H9 (cell line): ENCODE measurements at regions not wholly inside any gene's neighbourhood (a gene's known extent, or its start where the extent isn't known, plus 50 kb on each side); places are given as distances from the start of the nearest gene placed in this dataset.

Experiments
- DNase-seq: peaks from one replicate; pipeline ENCODE4 v3.0.0-alpha.2; 2017
- H2AFZ ChIP-seq: one replicate; pipeline ENCODE4 v1.6.1; 2013; ENCODE audit warnings: mild to moderate bottlenecking, low read length, control low read depth, moderate library complexity
- H2AK5ac ChIP-seq: 2 replicates; pipeline ENCODE4 v1.6.1; 2013; ENCODE audit warnings: low read length, control low read depth, mixed read lengths; ENCODE audit not compliant: insufficient read length
- H2BK120ac ChIP-seq: one replicate; pipeline ENCODE4 v1.6.1; 2013; ENCODE audit warnings: low read depth, mild to moderate bottlenecking, low read length, control low read depth, inconsistent platforms; ENCODE audit not compliant: poor library complexity, severe bottlenecking
- H2BK12ac ChIP-seq: 2 replicates; pipeline ENCODE4 v1.6.1; 2013; ENCODE audit warnings: low read length, control low read depth, mixed read lengths, low read depth; ENCODE audit not compliant: insufficient read length
- H2BK15ac ChIP-seq: 2 replicates; pipeline ENCODE4 v1.6.1; 2013; ENCODE audit warnings: low read depth, low read length, control low read depth
- H2BK20ac ChIP-seq: one replicate; pipeline ENCODE4 v1.6.1; 2013; ENCODE audit warnings: low read depth, mild to moderate bottlenecking, low read length, control low read depth, inconsistent platforms; ENCODE audit not compliant: poor library complexity, severe bottlenecking
- H2BK5ac ChIP-seq: 2 replicates; pipeline ENCODE4 v1.6.1; 2013; ENCODE audit warnings: low read length, control low read depth, mixed read lengths; ENCODE audit not compliant: insufficient read length
- H3K14ac ChIP-seq: 2 replicates; pipeline ENCODE4 v1.6.1; 2013; ENCODE audit warnings: low read length, control low read depth; ENCODE audit not compliant: insufficient read depth
- H3K18ac ChIP-seq: 2 replicates; pipeline ENCODE4 v1.6.1; 2013; ENCODE audit warnings: low read depth, mild to moderate bottlenecking, mixed read lengths, low read length, control low read depth; ENCODE audit not compliant: insufficient read length
- H3K23ac ChIP-seq: 2 replicates; pipeline ENCODE4 v1.6.1; 2013; ENCODE audit warnings: low read length, control low read depth, mixed read lengths, low read depth; ENCODE audit not compliant: insufficient read length
- H3K23me2 ChIP-seq: 2 replicates; pipeline ENCODE4 v1.6.1; 2013; ENCODE audit warnings: low read depth, mild to moderate bottlenecking, mixed read lengths, low read length, control low read depth; ENCODE audit not compliant: insufficient read length, poor library complexity, severe bottlenecking
- H3K27ac ChIP-seq: 2 replicates; pipeline ENCODE4 v1.5.1; 2013; ENCODE audit warnings: low read length, control low read depth, mixed read lengths, low read depth; ENCODE audit not compliant: insufficient read length
- H3K27me3 ChIP-seq: 2 replicates; pipeline ENCODE4 v1.6.1; 2013; ENCODE audit warnings: low read length, control low read depth, inconsistent platforms; ENCODE audit not compliant: insufficient read depth
- H3K4ac ChIP-seq: 2 replicates; pipeline ENCODE4 v1.6.1; 2013; ENCODE audit warnings: low read depth, mild to moderate bottlenecking, control low read depth, inconsistent platforms, low read length, moderate library complexity
- H3K4me1 ChIP-seq: 2 replicates; pipeline ENCODE4 v1.6.1; 2013; ENCODE audit warnings: low read length, control low read depth, inconsistent platforms; ENCODE audit not compliant: insufficient read depth
- H3K4me2 ChIP-seq: 2 replicates; pipeline ENCODE4 v1.6.1; 2013; ENCODE audit warnings: low read length, control low read depth, mixed read lengths; ENCODE audit not compliant: insufficient read length, insufficient read depth
- H3K56ac ChIP-seq: 2 replicates; pipeline ENCODE4 v1.6.1; 2013; ENCODE audit warnings: low read depth, mild to moderate bottlenecking, mixed read lengths, low read length, control low read depth; ENCODE audit not compliant: insufficient read length
- H3K79me1 ChIP-seq: 2 replicates; pipeline ENCODE4 v1.6.1; 2013; ENCODE audit warnings: low read depth, mild to moderate bottlenecking, moderate library complexity, low read length, control low read depth, inconsistent platforms; ENCODE audit not compliant: insufficient read depth, poor library complexity, severe bottlenecking
- H3K79me2 ChIP-seq: 2 replicates; pipeline ENCODE4 v1.6.1; 2013; ENCODE audit warnings: low read length, control low read depth, inconsistent platforms; ENCODE audit not compliant: insufficient read depth
- H3K9ac ChIP-seq: 2 replicates; pipeline ENCODE4 v1.6.1; 2013; ENCODE audit warnings: low read length, control low read depth, mixed read lengths; ENCODE audit not compliant: insufficient read length; ENCODE audit errors: extremely low read depth
- H3K9me3 ChIP-seq: one replicate; pipeline ENCODE4 v1.6.1; 2013; ENCODE audit warnings: low read depth, low read length, inconsistent platforms; ENCODE audit not compliant: control insufficient read depth
- H3T11ph ChIP-seq: one replicate; pipeline ENCODE4 v1.6.1; 2013; ENCODE audit warnings: mild to moderate bottlenecking, low read length, control low read depth, inconsistent platforms
- H4K20me1 ChIP-seq: one replicate; pipeline ENCODE4 v1.6.1; 2013; ENCODE audit not compliant: control insufficient read depth, insufficient read length, insufficient read depth
- H4K5ac ChIP-seq: 2 replicates; pipeline ENCODE4 v1.6.1; 2013; ENCODE audit warnings: low read depth, mild to moderate bottlenecking, mixed read lengths, low read length, control low read depth; ENCODE audit not compliant: insufficient read length
- H4K8ac ChIP-seq: replicated peaks from 2 replicates; pipeline ENCODE4 v1.6.1; 2013; ENCODE audit warnings: low read length, control low read depth, mixed read lengths, low read depth; ENCODE audit not compliant: insufficient read length
- H4K91ac ChIP-seq: 2 replicates; pipeline ENCODE4 v1.6.1; 2013; ENCODE audit warnings: low read depth, mild to moderate bottlenecking, moderate library complexity, mixed read lengths, low read length, control low read depth; ENCODE audit not compliant: insufficient read length
- H3K27ac Mint-ChIP-seq, 3 experiments: 2 replicates in 2 of 3; 3 replicates in 1 of 3; pipeline ENCODE4 v1.8.0; 2020 to 2021; ENCODE audit warnings: mixed read lengths in 3 of 3, mild to moderate bottlenecking in 1 of 3, moderate library complexity in 1 of 3
- H3K27me3 Mint-ChIP-seq: 2 replicates; pipeline ENCODE4 v1.8.0; 2021; ENCODE audit warnings: low read depth, mild to moderate bottlenecking, moderate library complexity, mixed read lengths
- H3K36me3 Mint-ChIP-seq, 3 experiments: 2 replicates in 2 of 3; 3 replicates in 1 of 3; pipeline ENCODE4 v1.8.0; 2020 to 2021; ENCODE audit warnings: low read depth in 3 of 3, mixed read lengths in 3 of 3; ENCODE audit not compliant: insufficient read depth in 1 of 3
- H3K4me1 Mint-ChIP-seq, 2 experiments: 2 replicates each; pipeline ENCODE4 v1.8.0; 2020; ENCODE audit warnings: mixed read lengths in 2 of 2
- H3K4me3 Mint-ChIP-seq, 2 experiments: 2 replicates in 1 of 2; 3 replicates in 1 of 2; pipeline ENCODE4 v1.8.0; 2020 to 2021; ENCODE audit warnings: mild to moderate bottlenecking in 2 of 2, mixed read lengths in 2 of 2, moderate library complexity in 1 of 2
- H3K9me3 Mint-ChIP-seq, 2 experiments: 2 replicates in 1 of 2; 3 replicates in 1 of 2; pipeline ENCODE4 v1.8.0; 2020; ENCODE audit warnings: mild to moderate bottlenecking in 2 of 2, mixed read lengths in 2 of 2, moderate library complexity in 1 of 2
- CTCF ChIP-seq: fragments of 200-600 bp; sonication (generic); conservative IDR thresholded peaks from 3 replicates; pipeline ENCODE4 v1.8.0; 2021; ENCODE audit warnings: antibody characterized with exemption, mild to moderate bottlenecking
- WGBS: extraction: QIAGEN DNeasy Blood & Tissue Kit; methylation state at CpG from one replicate; pipeline ENCODE4 v1.1.7; 2013; ENCODE audit warnings: missing lambda C conversion rate, low lambda C conversion rate, mixed read lengths; ENCODE audit not compliant: insufficient read length; ENCODE audit errors: extremely low coverage; 5-methylcytosine and 5-hydroxymethylcytosine counted together

- no peak overlapping the region for H3K27ac ChIP-seq
- H4K91ac ChIP-seq: no peak overlapping the region
- H3K79me1 ChIP-seq: no peaks in the 10 kb centered on the region
- H2BK20ac ChIP-seq: no peak overlapping the region
- H3K18ac ChIP-seq: no peak overlapping the region
- no peak overlapping the region for H2BK5ac ChIP-seq
- no peaks in the 10 kb centered on the region for H3K79me2 ChIP-seq
- no peak overlapping the region for H3K9ac ChIP-seq
- no peak overlapping the region for H3K27ac Mint-ChIP-seq
- no peak overlapping the region for H3K14ac ChIP-seq
- no peak overlapping the region for H2BK15ac ChIP-seq
- H3T11ph ChIP-seq: no peak overlapping the region
- H3K23ac ChIP-seq: no peak overlapping the region
- H3K56ac ChIP-seq: no peak overlapping the region
- no peak overlapping the region for H3K4ac ChIP-seq
- no peak overlapping the region for H2AFZ ChIP-seq
- H3K36me3 Mint-ChIP-seq: no peaks in the 10 kb centered on the region
- no peak overlapping the region for H2BK12ac ChIP-seq
- H4K5ac ChIP-seq: no peak overlapping the region
- no peak overlapping the region for H4K8ac ChIP-seq
- peaks cover 1% of the 10 kb centered on the region; the same call in 1 of the 2 replicates for H3K27me3 Mint-ChIP-seq
- no peaks in the 10 kb centered on the region for H3K23me2 ChIP-seq
- H3K4me1 ChIP-seq: no peaks in the 10 kb centered on the region
- no peaks in the 10 kb centered on the region for H4K20me1 ChIP-seq
- DNase-seq: no peak
- H3K9me3 ChIP-seq: no peaks in the 10 kb centered on the region
- no peak overlapping the region for H3K4me3 Mint-ChIP-seq
- no peaks in the 10 kb centered on the region for H3K27me3 ChIP-seq
- no peak for TF ChIP-seq CTCF
- H3K4me1 Mint-ChIP-seq: no peaks in the 10 kb centered on the region
- no peak overlapping the region for H3K4me2 ChIP-seq
- no peak overlapping the region for H2BK120ac ChIP-seq
- no peaks in the 10 kb centered on the region for H3K9me3 Mint-ChIP-seq
- no peak overlapping the region for H2AK5ac ChIP-seq
- WGBS: no CpG with 5 or more reads among the region's 2 CpGs
These were observed 64.9 kb upstream of the FOXG1 start for GRCh38 chr14:28701733-28702132.
